ENCODE measurements at regions not wholly inside any gene's neighbourhood (a gene's known extent, or its start where the extent isn't known, plus 50 kb on each side); places are given as distances from the start of the nearest gene placed in this dataset.

GRCh38 chr2:184372484-184372883 is 225.8 kb upstream of the ZNF804A start (continued):
- TF ChIP-seq, protein P1, sequence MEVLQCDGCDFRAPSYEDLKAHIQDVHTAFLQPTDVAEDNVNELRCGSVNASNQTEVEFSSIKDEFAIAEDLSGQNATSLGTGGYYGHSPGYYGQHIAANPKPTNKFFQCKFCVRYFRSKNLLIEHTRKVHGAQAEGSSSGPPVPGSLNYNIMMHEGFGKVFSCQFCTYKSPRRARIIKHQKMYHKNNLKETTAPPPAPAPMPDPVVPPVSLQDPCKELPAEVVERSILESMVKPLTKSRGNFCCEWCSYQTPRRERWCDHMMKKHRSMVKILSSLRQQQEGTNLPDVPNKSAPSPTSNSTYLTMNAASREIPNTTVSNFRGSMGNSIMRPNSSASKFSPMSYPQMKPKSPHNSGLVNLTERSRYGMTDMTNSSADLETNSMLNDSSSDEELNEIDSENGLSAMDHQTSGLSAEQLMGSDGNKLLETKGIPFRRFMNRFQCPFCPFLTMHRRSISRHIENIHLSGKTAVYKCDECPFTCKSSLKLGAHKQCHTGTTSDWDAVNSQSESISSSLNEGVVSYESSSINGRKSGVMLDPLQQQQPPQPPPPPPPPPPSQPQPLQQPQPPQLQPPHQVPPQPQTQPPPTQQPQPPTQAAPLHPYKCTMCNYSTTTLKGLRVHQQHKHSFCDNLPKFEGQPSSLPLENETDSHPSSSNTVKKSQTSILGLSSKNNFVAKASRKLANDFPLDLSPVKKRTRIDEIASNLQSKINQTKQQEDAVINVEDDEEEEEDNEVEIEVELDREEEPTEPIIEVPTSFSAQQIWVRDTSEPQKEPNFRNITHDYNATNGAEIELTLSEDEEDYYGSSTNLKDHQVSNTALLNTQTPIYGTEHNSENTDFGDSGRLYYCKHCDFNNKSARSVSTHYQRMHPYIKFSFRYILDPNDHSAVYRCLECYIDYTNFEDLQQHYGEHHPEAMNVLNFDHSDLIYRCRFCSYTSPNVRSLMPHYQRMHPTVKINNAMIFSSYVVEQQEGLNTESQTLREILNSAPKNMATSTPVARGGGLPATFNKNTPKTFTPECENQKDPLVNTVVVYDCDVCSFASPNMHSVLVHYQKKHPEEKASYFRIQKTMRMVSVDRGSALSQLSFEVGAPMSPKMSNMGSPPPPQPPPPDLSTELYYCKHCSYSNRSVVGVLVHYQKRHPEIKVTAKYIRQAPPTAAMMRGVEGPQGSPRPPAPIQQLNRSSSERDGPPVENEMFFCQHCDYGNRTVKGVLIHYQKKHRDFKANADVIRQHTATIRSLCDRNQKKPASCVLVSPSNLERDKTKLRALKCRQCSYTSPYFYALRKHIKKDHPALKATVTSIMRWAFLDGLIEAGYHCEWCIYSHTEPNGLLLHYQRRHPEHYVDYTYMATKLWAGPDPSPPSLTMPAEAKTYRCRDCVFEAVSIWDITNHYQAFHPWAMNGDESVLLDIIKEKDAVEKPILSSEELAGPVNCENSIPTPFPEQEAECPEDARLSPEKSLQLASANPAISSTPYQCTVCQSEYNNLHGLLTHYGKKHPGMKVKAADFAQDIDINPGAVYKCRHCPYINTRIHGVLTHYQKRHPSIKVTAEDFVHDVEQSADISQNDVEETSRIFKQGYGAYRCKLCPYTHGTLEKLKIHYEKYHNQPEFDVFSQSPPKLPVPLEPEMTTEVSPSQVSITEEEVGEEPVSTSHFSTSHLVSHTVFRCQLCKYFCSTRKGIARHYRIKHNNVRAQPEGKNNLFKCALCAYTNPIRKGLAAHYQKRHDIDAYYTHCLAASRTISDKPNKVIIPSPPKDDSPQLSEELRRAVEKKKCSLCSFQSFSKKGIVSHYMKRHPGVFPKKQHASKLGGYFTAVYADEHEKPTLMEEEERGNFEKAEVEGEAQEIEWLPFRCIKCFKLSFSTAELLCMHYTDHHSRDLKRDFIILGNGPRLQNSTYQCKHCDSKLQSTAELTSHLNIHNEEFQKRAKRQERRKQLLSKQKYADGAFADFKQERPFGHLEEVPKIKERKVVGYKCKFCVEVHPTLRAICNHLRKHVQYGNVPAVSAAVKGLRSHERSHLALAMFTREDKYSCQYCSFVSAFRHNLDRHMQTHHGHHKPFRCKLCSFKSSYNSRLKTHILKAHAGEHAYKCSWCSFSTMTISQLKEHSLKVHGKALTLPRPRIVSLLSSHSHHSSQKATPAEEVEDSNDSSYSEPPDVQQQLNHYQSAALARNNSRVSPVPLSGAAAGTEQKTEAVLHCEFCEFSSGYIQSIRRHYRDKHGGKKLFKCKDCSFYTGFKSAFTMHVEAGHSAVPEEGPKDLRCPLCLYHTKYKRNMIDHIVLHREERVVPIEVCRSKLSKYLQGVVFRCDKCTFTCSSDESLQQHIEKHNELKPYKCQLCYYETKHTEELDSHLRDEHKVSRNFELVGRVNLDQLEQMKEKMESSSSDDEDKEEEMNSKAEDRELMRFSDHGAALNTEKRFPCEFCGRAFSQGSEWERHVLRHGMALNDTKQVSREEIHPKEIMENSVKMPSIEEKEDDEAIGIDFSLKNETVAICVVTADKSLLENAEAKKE (CRISPR knock-in tag; IDR thresholded peaks at IDR 0.05): no peak
- TF ChIP-seq, protein P2, sequence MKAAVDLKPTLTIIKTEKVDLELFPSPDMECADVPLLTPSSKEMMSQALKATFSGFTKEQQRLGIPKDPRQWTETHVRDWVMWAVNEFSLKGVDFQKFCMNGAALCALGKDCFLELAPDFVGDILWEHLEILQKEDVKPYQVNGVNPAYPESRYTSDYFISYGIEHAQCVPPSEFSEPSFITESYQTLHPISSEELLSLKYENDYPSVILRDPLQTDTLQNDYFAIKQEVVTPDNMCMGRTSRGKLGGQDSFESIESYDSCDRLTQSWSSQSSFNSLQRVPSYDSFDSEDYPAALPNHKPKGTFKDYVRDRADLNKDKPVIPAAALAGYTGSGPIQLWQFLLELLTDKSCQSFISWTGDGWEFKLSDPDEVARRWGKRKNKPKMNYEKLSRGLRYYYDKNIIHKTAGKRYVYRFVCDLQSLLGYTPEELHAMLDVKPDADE (IDR thresholded peaks at IDR 0.05): no peak

DNA sequence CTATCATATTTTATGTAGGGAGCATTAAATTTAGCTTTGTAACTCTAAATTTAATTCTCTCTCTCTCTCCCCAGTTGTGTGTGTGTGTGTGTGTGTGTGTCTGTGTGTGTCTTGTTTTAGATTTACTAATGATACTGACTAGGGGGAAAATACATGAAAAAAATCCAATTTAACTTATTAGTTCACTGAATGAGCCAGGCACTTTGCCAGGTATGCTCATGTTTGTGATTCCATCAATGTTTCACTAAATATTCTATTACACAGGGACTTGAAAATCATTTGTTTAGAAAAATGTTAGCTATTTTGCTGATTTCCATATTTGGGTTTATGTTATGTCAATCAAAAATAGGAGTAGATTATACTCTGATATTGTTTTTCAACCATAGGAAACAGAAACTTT is 203.7 kb upstream of the ZNF804A start:
- H3K27ac ChIP-seq (ENCODE audit: low read depth): no peak overlapping the region
- Mint-ChIP-seq H3K27me3 (ENCODE audit: insufficient read depth, low read depth, poor library complexity) (no peaks in the 10 kb centered on the region), H3K36me3 (ENCODE audit: low read depth) (no peaks in the 10 kb centered on the region), H3K4me3 (no peak overlapping the region), H3K9me3 (no peaks in the 10 kb centered on the region), H3K4me1 (no peaks in the 10 kb centered on the region), H3K27ac (no peak overlapping the region)
- H3K27me3 ChIP-seq (ENCODE audit: insufficient read depth): no peaks in the 10 kb centered on the region
- ATAC-seq: no peak
- H3K36me3 ChIP-seq (ENCODE audit: insufficient read depth): no peaks in the 10 kb centered on the region
- no peak overlapping the region for H2AFZ ChIP-seq
- no peaks in the 10 kb centered on the region for H3K79me2 ChIP-seq (replicated peaks; ENCODE audit: insufficient read depth)
- no peaks in the 10 kb centered on the region for H3F3A ChIP-seq (replicated peaks; ENCODE audit: low read depth)
- H3K4me2 ChIP-seq: no peak overlapping the region
- H3K4me3 ChIP-seq: no peak overlapping the region
- no peaks in the 10 kb centered on the region for H3K9me2 ChIP-seq (ENCODE audit: insufficient read depth)
- no peaks in the 10 kb centered on the region for H4K20me1 ChIP-seq (replicated peaks; ENCODE audit: insufficient read depth)
- DNase-seq (ENCODE audit: low spot score): no peak
- no peaks in the 10 kb centered on the region for H3K4me1 ChIP-seq (ENCODE audit: insufficient read depth)
- TF ChIP-seq CTCF (conservative IDR thresholded peaks at IDR 0.05; ENCODE audit: low read depth in 2 of 2): no peak
- TF ChIP-seq STAT1 (IDR thresholded peaks at IDR 0.05; ENCODE audit: unreplicated experiment): no peak
- no peak for TF ChIP-seq EZH2 (IDR thresholded peaks at IDR 0.05; ENCODE audit: low read depth, unreplicated experiment)
- TF ChIP-seq NANOG (IDR thresholded peaks at IDR 0.05; ENCODE audit: borderline replicate concordance): no peak
- TF ChIP-seq, protein P2 (IDR thresholded peaks at IDR 0.05): no peak
- no peak for TF ChIP-seq EZH2phosphoT487 (IDR thresholded peaks at IDR 0.05; ENCODE audit: unreplicated experiment)
- TF ChIP-seq JUNB (IDR thresholded peaks at IDR 0.05; ENCODE audit: unreplicated experiment): no peak
- TF ChIP-seq REST (IDR thresholded peaks at IDR 0.05; ENCODE audit: unreplicated experiment): no peak

All from GM23338 (cell line).